MCF 10A (cell line): ENCODE measurements at regions not wholly inside any gene's neighbourhood (a gene's known extent, or its start where the extent isn't known, plus 50 kb on each side); places are given as distances from the start of the nearest gene placed in this dataset.
"Not testable (repeated sequence)": the region's sequence is repeated elsewhere in the genome, so short reads cannot be mapped to it uniquely, and the experiment has no call there.

Experiments
- BruUV-seq: library from RNA; stranded (reverse); fragments of 400-500 nt; replicated peaks from 2 replicates; lab custom pipeline; 2021; lab: Mats Ljungman, UMichigan
- CTCF ChIA-PET: fragments of 300-600 bp; sonication (Branson Sonifier 250); formaldehyde crosslinking; extraction: SDS; loops from one replicate; lab custom pipeline; 2021; ENCODE audit warnings: antibody characterized with exemption, inconsistent platforms; lab: Yijun Ruan, JAX
- POLR2A ChIA-PET: fragments of 300-600, 350-650 bp; sonication (Branson Sonifier 250); formaldehyde crosslinking; extraction: SDS; loops from one replicate; lab custom pipeline; 2020; ENCODE audit warnings: antibody characterized with exemption, inconsistent platforms; lab: Yijun Ruan, JAX
- DNase-seq: peaks from one replicate; pipeline ENCODE4 v3.0.0-alpha.2; 2018; ENCODE audit not compliant: unreplicated experiment
- H3K27ac Mint-ChIP-seq: one replicate; pipeline ENCODE4 v1.8.0; 2022; ENCODE audit warnings: mild to moderate bottlenecking, low read depth, mixed read lengths; ENCODE audit not compliant: unreplicated experiment
- H3K27me3 Mint-ChIP-seq: one replicate; pipeline ENCODE4 v1.8.0; 2022; ENCODE audit warnings: mixed read lengths; ENCODE audit not compliant: insufficient read depth, unreplicated experiment
- H3K36me3 Mint-ChIP-seq: one replicate; pipeline ENCODE4 v1.8.0; 2022; ENCODE audit warnings: mild to moderate bottlenecking, moderate library complexity, mixed read lengths; ENCODE audit not compliant: insufficient read depth, unreplicated experiment
- H3K4me1 Mint-ChIP-seq: one replicate; pipeline ENCODE4 v1.8.0; 2022; ENCODE audit warnings: mixed read lengths; ENCODE audit not compliant: insufficient read depth, unreplicated experiment
- H3K4me3 Mint-ChIP-seq: one replicate; pipeline ENCODE4 v1.8.0; 2022; ENCODE audit warnings: mild to moderate bottlenecking, moderate library complexity, mixed read lengths; ENCODE audit not compliant: unreplicated experiment
- H3K9me3 Mint-ChIP-seq: one replicate; pipeline ENCODE4 v1.8.0; 2022; ENCODE audit warnings: mixed read lengths; ENCODE audit not compliant: unreplicated experiment
- CTCF ChIP-seq: fragments of 200-600 bp; IDR thresholded peaks from one replicate; pipeline ENCODE4 v1.8.0; 2022; ENCODE audit warnings: antibody characterized with exemption, mild to moderate bottlenecking; ENCODE audit not compliant: unreplicated experiment
- intact Hi-C: fragments of 100-400 bp; cut with micrococcal nuclease; formaldehyde crosslinking; loops from 2 replicates; pipeline ENCODE4 v1.14.1; 2022

- no peak for TF ChIP-seq CTCF
- Mint-ChIP-seq H3K27me3 (peaks cover 35% of the 10 kb centered on the region), H3K36me3 (no peaks in the 10 kb centered on the region), H3K27ac (no peak overlapping the region), H3K4me3 (no peak overlapping the region), H3K9me3 (no peaks in the 10 kb centered on the region), H3K4me1 (peaks cover 11% of the 10 kb centered on the region)
- DNase-seq = no peak
- POLR2A ChIA-PET = no interaction called here
- BruUV-seq = no TSS peak
- intact Hi-C loops = no loop called here
- CTCF ChIA-PET = no interaction called here
Measured at GRCh38 chr9:102650896-102651295, 344.2 kb upstream of the CYLC2 start.

- BruUV-seq = no TSS peak
- no peak overlapping the region for H3K4me3 Mint-ChIP-seq
- peaks cover 37% of the 10 kb centered on the region for H3K27me3 Mint-ChIP-seq
- TF ChIP-seq CTCF = no peak
- ChIA-PET POLR2A (no interaction called here), CTCF (interaction anchor here (1.0 kb wide), 1 partner anchor 12 kb away, joined by 3 read pairs; no protein-coding TSS in a partner anchor)
- intact Hi-C loops = no loop called here
- H3K36me3 Mint-ChIP-seq = no peaks in the 10 kb centered on the region
- no peaks in the 10 kb centered on the region for H3K4me1 Mint-ChIP-seq
- H3K27ac Mint-ChIP-seq = no peak overlapping the region
- no peak for DNase-seq
- H3K9me3 Mint-ChIP-seq = no peaks in the 10 kb centered on the region
Measured at GRCh38 chr9:102642651-102643050, 352.5 kb upstream of the CYLC2 start.

- Mint-ChIP-seq H3K36me3 (no peaks in the 10 kb centered on the region), H3K9me3 (no peaks in the 10 kb centered on the region), H3K27me3 (peaks cover 1% of the 10 kb centered on the region), H3K27ac (no peak overlapping the region), H3K4me3 (no peak overlapping the region), H3K4me1 (no peaks in the 10 kb centered on the region)
- CTCF ChIA-PET = interaction anchor here (0.7 to 1.5 kb wide), 5 partner anchors 10 to 243 kb away, joined by 3 to 7 read pairs (median 3); no protein-coding TSS in a partner anchor
- no TSS peak for BruUV-seq
- intact Hi-C loops = loop anchor here (10.0 kb wide), 1 partner anchor 1753 kb away; no protein-coding TSS in a partner anchor
- peak; percentile 35 for TF ChIP-seq CTCF
- POLR2A ChIA-PET = interaction anchor here (0.7 kb wide), 1 partner anchor 10 kb away, joined by 3 read pairs; no protein-coding TSS in a partner anchor
- DNase-seq = peak; percentile 35
Measured at GRCh38 chr9:102631559-102631958, 363.6 kb upstream of the CYLC2 start.

- no peaks in the 10 kb centered on the region for H3K4me1 Mint-ChIP-seq
- no peak for TF ChIP-seq CTCF
- H3K27ac Mint-ChIP-seq = no peak overlapping the region
- H3K27me3 Mint-ChIP-seq = no peaks in the 10 kb centered on the region
- CTCF ChIA-PET = interaction anchor here (0.8 kb wide), 1 partner anchor 9 kb away, joined by 3 read pairs; no protein-coding TSS in a partner anchor
- no peaks in the 10 kb centered on the region for H3K36me3 Mint-ChIP-seq
- POLR2A ChIA-PET = no interaction called here
- no peak overlapping the region for H3K4me3 Mint-ChIP-seq
- no TSS peak for BruUV-seq
- no peaks in the 10 kb centered on the region for H3K9me3 Mint-ChIP-seq
- DNase-seq = no peak
- intact Hi-C loops = no loop called here
Measured at GRCh38 chr9:102609461-102609860, 385.7 kb upstream of the CYLC2 start.

GRCh38 chr9:102603198-102604195 is 391.6 kb upstream of the CYLC2 start:
- BruUV-seq, H3K27me3 Mint-ChIP-seq, intact Hi-C loops, H3K36me3 Mint-ChIP-seq, POLR2A ChIA-PET, CTCF ChIA-PET, H3K4me3 Mint-ChIP-seq, H3K27ac Mint-ChIP-seq, H3K4me1 Mint-ChIP-seq, H3K9me3 Mint-ChIP-seq, DNase-seq: not testable (repeated sequence)
